Stimulated activated CD4-positive, alpha-beta T cell treated with anti-CD3 and anti-CD28 coated beads, TNF-alpha, amount 100 ng/mL, for 1 hour (primary cell): ENCODE measurements at regions not wholly inside any gene's neighbourhood (a gene's known extent, or its start where the extent isn't known, plus 50 kb on each side); places are given as distances from the start of the nearest gene placed in this dataset.

Source experiments
- DNase-seq, 3 donors: peaks; one replicate each; pipeline ENCODE4 v3.0.0-alpha.2; 2020; ENCODE audit warnings: low read depth in 3 of 3, low spot score in 1 of 3

GRCh38 chr2:41750829-41751228 lies 297.0 kb upstream of the PKDCC start:
- DNase-seq: no peak

DNA sequence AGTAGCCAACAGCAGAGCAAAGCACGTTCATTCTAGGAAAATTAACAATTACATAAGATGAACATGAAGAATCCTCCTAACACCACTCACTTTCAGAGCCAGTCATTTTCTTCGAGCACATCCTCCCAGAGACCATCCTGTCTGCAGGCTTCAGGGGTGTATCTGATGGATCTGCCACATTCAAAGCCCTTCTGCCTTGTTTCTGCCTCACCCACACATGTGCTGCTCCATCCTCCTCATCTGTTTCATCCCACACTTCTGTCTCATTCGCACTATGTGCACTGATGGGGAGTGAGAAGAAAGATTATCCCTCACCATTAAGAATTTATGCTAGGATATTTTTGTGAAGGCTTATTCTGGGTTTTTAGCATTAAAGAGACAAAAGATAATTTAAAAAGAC lies 287.9 kb upstream of the PKDCC start:
- DNase-seq: no peak

GRCh38 chr2:41763141-41763540 lies 284.7 kb upstream of the PKDCC start:
- DNase-seq: no peak

DNA sequence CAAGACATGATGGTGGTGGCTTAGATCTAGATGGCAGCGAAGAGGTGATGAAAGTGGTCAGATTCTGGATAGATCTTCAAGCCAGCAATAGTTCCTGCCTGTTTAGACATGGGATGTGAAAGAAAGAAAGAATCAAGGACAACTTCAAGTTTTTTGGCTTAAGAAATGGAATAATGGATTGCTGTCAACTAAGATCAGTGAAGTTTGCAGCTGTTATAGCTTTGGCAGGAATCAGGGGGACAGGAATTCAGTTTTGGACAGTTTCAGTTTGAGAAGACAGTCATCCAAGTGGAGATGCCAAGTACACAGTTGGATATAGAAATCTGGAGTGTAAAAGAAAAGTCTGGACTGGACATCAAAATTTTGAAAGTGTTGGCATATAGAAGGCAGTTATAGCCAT lies 283.7 kb upstream of the PKDCC start:
- DNase-seq: no peak

- DNase-seq: no peak
These were observed 282.9 kb upstream of the PKDCC start for GRCh38 chr2:41764919-41765318.

GRCh38 chr2:41768310-41768709 lies 279.5 kb upstream of the PKDCC start:
- DNase-seq: no peak

DNA sequence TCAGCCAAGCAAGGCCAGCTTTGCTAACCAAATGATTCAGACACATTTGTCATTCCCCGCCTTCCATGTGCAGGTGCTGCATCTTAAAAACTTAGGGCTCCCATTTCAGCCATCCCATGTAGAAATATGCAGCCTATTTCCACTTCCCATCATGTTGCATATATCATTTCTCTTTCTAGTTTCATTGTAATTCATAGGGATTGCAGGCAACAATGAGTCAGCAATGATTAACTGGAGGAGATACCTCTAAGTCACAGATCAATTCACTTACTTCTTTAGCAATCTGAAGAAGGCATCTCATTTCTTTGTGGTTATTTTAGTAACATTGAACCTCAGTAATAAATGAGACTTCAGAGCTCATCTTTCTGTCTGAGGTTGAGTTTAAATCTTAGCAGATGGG lies 276.1 kb upstream of the PKDCC start:
- no peak for DNase-seq

DNA sequence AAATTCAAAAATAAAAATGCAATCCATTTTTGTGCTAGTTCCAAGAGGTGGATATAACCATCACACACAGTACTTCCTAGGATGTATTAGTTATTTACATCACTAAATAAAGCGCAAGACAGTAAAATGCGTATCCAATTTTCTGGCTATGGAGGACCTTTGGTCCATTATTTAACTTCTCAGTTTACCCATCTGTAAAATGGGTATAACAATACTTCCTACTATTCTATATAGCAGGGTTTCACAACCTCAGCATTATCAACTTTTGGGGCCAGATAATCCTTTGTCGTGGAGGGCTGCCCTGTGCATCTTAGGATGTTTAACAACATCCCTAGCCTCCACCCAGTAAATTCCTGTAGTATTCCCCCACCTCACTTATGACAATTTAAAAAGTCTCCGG lies 275.1 kb upstream of the PKDCC start:
- DNase-seq: no peak

GRCh38 chr2:41774011-41774605 lies 273.7 kb upstream of the PKDCC start:
- no peak for DNase-seq

GRCh38 chr2:41775366-41776025 lies 272.3 kb upstream of the PKDCC start:
- DNase-seq: no peak

DNA sequence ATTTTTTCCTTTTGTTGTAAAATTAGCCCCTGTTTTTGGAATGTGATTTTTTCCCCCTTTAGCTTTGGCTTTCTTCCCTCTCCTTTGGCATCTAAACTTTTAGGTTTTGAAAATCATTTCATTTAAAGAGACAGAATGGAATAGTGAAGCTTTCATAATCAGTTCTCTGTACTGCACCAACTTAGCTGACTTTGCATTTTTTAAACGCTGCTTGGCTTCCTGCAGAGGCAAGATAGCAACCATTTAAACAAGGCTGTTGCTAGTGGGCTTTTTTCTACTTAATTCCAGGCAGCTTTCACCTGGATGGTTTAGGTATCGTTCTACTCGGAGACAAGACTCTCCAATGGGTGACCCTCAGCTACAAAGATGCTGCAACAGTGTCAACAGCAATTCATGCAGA lies 267.9 kb upstream of the PKDCC start:
- DNase-seq: no peak

DNA sequence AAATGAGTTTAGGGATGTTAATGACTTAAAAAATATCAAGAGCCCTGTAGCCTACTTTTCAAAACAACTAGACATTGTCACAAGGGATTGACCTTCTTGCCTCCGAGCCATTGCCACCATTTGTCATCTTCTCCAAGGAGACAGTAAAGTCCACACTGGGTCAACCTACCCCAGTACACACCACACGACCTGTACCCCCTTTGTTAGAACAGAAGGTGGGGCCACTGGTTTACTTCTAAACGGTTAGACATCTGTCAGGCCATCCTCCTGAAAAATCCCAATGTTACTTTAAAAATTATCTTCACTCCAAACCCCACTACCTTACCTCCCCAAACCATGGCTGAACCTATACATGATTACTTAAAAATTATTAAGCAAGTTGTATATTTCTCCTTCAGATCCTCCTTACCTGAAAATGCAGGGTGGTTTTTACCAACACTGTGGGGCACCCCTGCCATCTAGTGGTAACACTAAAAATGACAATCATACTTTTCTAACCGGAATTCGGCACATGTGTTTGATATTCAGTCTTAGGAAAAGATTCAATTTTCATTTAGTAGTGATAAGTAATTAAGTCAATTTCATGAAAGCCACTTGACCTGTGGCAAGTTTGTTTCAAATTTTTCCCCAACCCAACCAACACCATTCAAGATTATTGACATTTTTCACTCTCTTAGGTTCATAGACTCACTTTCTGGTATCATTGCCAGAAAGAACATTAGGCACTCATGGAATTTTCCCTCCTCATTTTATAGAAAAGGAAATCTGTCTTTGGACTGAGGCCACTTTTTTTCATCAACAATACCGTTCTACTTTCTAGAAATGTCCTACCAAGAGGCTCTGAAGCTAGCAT lies 265.3 kb upstream of the PKDCC start:
- peak in 1 of 3 donors; percentile 8 for DNase-seq

GRCh38 chr2:41784496-41784895 lies 263.3 kb upstream of the PKDCC start:
- DNase-seq: no peak

GRCh38 chr2:41785251-41786022 lies 262.4 kb upstream of the PKDCC start:
- DNase-seq: no peak

DNA sequence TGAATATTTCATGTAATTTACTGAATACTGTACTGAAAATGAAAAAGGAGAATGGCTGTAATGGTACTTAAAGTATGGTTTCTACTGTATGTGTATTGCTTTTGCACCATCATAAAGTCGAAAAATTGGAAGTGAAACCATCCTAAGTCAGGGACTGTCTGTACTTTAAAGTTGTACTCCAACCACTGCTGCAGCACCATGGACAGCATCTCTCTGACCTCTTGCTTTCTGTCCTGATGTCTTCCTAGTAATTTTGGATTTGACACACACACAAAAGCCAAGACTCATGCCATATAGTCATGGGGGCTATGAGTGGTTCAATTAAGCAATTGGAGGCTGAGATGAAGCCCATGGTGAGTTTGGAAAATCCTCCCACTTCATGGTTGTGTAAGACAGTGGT lies 256.3 kb upstream of the PKDCC start:
- DNase-seq: no peak

DNA sequence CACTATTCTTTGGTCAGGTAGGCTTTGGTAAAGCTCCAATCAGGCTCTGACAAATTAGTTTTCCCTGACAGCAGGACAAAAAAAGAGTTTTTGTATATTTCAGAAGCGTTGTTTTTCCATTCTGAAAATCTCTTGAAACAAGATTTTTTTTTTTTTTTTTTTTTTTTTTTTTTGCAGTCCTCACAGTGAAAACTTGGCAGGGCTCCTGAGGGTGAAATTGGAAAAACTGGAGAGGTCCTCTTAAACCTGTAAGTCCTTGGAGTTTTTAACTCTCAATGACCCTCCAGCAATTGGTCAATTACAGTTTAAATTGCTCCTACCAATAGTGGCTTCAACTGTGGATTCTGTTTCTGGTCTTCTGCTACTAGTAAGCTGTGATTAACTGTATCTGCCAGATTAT lies 244.5 kb upstream of the PKDCC start:
- DNase-seq: no peak

GRCh38 chr2:41806286-41806685 lies 241.5 kb upstream of the PKDCC start:
- DNase-seq: no peak

DNA sequence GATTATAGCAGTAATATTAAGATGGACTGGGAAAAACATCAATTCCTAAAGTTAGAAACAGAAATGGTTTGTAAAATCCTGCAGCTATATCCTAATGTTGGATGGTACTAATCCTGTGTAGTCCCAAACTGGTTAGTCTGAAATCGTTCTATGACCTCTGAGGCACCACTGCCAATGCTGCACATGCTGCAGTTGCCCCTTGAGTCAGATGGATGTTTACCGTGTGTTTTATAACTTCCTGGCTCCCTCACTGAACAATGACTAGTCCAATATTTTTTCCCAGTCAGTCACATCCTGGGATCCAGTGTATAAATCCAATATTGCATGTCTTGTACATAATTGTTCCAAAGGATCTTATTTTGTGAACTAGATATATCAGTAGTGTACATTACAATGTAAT lies 226.7 kb upstream of the PKDCC start:
- DNase-seq: no peak

GRCh38 chr2:41826921-41827320 lies 220.9 kb upstream of the PKDCC start:
- no peak for DNase-seq

GRCh38 chr2:41827354-41827971 lies 220.4 kb upstream of the PKDCC start:
- no peak for DNase-seq

- DNase-seq: no peak
These were observed 219.7 kb upstream of the PKDCC start for GRCh38 chr2:41828052-41828643.
